HG02642 (cell line): ENCODE measurements at regions not wholly inside any gene's neighbourhood (a gene's known extent, or its start where the extent isn't known, plus 50 kb on each side); places are given as distances from the start of the nearest gene placed in this dataset.
"Not testable (repeated sequence)": the region's sequence is repeated elsewhere in the genome, so short reads cannot be mapped to it uniquely, and the experiment has no call there.

Source experiments
- ATAC-seq: cut with Tn5 transposase; IDR thresholded peaks from one replicate; pipeline ENCODE4 v1.9.1; 2021; ENCODE audit warnings: mild to moderate bottlenecking; ENCODE audit not compliant: unreplicated experiment, poor library complexity

GRCh38 chr6:158920311-158920905 is 79.6 kb downstream of the RSPH3 start:
- no peak for ATAC-seq

GRCh38 chr6:158919865-158920264 is 80.1 kb downstream of the RSPH3 start:
- ATAC-seq = no peak

- ATAC-seq = no peak
Measured at GRCh38 chr6:158916617-158917016, 83.4 kb downstream of the RSPH3 start.

GRCh38 chr6:158914923-158915322 is 85.1 kb downstream of the RSPH3 start:
- ATAC-seq = no peak

- no peak for ATAC-seq
Measured at GRCh38 chr6:158913580-158913979, 86.4 kb downstream of the RSPH3 start.

- no peak for ATAC-seq
Measured at GRCh38 chr6:158912655-158913054, 87.3 kb downstream of the RSPH3 start.

- no peak for ATAC-seq
Measured at GRCh38 chr6:158911746-158912480, 88.1 kb downstream of the RSPH3 start.

GRCh38 chr6:158910484-158911440 is 89.2 kb downstream of the RSPH3 start:
- peak; percentile 54 for ATAC-seq

- ATAC-seq = no peak
Measured at GRCh38 chr6:158909938-158910337, 90.1 kb downstream of the RSPH3 start.

- ATAC-seq = no peak
Measured at GRCh38 chr6:158908606-158909005, 89.4 kb upstream of the EZR start.

GRCh38 chr6:158907931-158908330 is 88.8 kb upstream of the EZR start:
- no peak for ATAC-seq

- no peak for ATAC-seq
Measured at GRCh38 chr6:158906926-158907325, 87.8 kb upstream of the EZR start.

- ATAC-seq = no peak
Measured at GRCh38 chr6:158905277-158905676, 86.1 kb upstream of the EZR start.

- ATAC-seq = no peak
Measured at GRCh38 chr6:158903801-158904200, 84.6 kb upstream of the EZR start.

- ATAC-seq = no peak
Measured at GRCh38 chr6:158900663-158901312, 81.6 kb upstream of the EZR start.

- ATAC-seq = no peak
Measured at GRCh38 chr6:158897236-158897635, 78.1 kb upstream of the EZR start.

- no peak for ATAC-seq
Measured at GRCh38 chr6:158895661-158896060, 76.5 kb upstream of the EZR start.

- no peak for ATAC-seq
Measured at GRCh38 chr6:158894193-158894592, 75.0 kb upstream of the EZR start.

GRCh38 chr6:158892266-158892665 is 73.1 kb upstream of the EZR start:
- ATAC-seq = no peak

- not testable (repeated sequence) for ATAC-seq
Measured at GRCh38 chr6:158891560-158891959, 72.4 kb upstream of the EZR start.
